ENCODE measurements at regions not wholly inside any gene's neighbourhood (a gene's known extent, or its start where the extent isn't known, plus 50 kb on each side); places are given as distances from the start of the nearest gene placed in this dataset.

GRCh38 chr10:50936335-50936734 lies 50.9 kb upstream of the A1CF start:
- DNase-seq = no peak

DNA sequence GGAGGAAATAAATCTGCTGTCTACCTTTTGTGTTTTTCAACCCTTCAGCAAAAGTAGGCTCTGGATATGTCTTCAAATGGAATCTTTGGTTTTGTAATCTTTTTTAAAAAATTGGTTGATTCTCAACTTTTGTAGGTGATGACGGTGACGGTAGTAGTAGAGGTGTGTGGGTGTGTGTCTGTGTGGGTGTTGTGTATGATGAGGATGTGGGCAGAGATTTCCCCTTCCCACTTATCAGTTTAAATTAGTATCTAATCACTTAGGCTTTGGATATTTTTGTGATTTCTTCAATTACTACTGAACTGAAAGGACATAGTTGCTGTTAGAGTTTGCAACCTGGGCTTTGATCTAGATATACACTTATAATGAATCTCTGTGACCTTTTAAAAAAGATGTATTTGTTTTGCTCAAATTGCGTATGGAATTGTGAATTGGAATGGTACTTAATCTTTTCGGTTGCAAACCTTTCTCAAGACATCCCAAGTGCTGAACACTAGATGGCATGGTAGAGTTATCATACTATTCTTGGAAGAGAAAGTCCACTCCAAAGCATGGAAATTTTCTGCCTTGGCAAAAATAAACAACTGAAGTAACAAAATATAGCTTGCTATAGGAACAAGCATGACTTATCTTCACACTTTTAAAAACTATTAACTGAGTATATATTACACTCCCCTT lies 51.9 kb upstream of the A1CF start:
- peak; percentile 75 for DNase-seq

- no peak for DNase-seq
Measured at GRCh38 chr10:50941629-50942028, 56.2 kb upstream of the A1CF start.

GRCh38 chr10:50946991-50947781 lies 61.8 kb upstream of the A1CF start:
- DNase-seq = no peak

- no peak for DNase-seq
Measured at GRCh38 chr10:50951365-50951764, 65.9 kb upstream of the A1CF start.

- DNase-seq = no peak
Measured at GRCh38 chr10:50961297-50961696, 75.9 kb upstream of the A1CF start.

- no peak for DNase-seq
Measured at GRCh38 chr10:50963063-50963462, 77.6 kb upstream of the A1CF start.

GRCh38 chr10:50968386-50969091 lies 83.1 kb upstream of the A1CF start:
- no peak for DNase-seq

DNA sequence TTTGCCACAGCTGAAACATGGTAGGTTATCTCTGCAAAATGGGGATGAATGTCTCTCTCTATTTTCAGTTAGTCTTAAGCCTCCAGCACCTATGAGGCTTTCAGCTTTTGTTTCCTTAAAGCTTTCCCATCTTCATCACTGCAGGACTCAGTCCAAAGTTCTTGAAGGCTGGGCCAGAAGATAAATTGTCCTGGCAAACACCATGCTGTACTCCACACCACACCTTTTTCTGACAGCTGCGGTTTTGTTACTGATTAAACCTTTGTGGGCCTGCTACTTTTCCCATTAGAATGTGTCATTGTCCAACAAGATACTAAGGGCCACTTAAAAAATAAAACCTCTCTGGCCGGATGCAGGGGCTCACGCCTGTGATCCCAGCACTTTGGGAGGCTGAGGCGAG lies 87.2 kb upstream of the A1CF start:
- peak; percentile 84 for DNase-seq

- no peak for DNase-seq
Measured at GRCh38 chr10:50981385-50981784, 92.9 kb upstream of the PRKG1 start.

- DNase-seq = no peak
Measured at GRCh38 chr10:50981904-50982303, 92.4 kb upstream of the PRKG1 start.

DNA sequence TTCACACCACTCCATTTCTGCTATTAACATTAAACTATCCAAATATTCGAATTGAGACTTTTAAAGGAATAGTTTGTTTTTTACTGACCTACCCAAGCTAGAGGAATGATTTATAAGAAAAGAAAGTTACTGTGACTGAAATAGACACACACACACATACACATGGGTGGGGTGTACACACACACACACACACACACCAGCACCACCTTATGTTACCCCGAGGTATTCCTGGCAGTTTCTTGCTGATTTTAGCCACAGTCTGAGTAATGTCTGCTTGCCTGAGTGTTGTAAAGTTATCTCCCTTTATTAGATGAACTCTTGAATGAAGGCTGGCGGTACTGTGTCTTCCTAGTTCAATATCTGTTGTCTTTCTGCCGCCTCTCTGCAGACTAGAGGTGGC lies 91.3 kb upstream of the PRKG1 start:
- no peak for DNase-seq

DNA sequence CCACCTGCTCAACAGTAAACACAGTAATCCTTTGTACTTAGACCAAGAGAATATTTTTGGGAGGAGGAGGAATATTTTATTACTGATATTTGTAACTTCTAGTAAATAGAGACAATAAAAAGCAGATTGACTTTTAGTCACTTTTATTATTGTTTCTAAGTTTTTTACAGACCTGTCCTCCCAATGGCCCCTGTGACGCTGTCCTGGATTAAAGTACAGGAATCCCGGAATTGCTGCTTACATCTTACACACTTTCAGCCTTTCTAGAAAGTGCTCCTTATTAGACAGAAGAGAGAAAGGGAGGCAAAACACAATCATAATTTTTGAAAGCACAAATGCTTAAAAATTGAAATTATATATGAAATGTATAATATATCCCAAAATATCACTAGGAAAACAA lies 86.4 kb upstream of the PRKG1 start:
- DNase-seq = no peak

- DNase-seq = peak; percentile 58
Measured at GRCh38 chr10:50988792-50989191, 85.5 kb upstream of the PRKG1 start.

DNA sequence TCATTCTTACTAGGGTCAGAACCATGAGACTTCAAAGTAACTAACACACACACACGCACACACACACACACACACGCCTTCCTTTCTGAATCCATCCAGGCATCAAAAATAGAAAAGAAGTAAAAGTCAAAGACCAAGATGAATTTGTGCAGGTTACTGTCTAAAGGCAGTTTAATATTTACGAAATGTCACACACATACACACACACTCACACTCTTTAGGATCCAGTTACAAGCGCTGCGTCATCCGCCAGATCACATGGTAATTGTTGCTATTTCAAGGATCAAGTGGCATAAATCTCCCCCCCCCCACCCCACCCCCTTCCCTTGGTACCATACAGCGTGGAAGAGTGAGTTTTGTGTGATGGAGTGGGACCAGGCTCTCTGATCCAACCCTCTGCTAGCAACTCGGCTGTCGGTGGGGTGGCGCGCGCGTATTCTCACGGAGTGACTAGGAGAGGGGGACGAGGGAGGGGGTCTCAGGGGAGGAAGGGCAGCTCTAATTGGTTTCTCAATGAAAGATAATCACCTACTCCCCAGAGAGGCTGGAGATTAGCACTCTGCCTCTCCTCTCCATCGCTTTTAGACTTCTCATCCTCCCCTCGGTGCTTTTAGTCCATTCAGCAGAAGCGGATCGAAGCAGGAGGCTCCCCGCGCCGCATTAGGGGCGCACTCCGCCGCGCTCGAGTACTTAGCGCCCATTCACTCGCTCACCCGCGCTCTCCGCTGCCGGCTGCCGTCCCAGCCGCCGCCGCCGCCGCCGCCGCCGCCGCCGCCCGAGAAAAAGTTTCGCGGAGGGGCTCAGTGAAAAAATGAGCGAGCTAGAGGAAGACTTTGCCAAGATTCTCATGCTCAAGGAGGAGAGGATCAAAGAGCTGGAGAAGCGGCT lies 83.5 kb upstream of the PRKG1 start:
- DNase-seq = peak; percentile 82

GRCh38 chr10:50991456-50992355 lies 82.6 kb upstream of the PRKG1 start:
- DNase-seq = peak; percentile 60

- peak; percentile 37 for DNase-seq
Measured at GRCh38 chr10:50992356-50992901, 81.9 kb upstream of the PRKG1 start.

DNA sequence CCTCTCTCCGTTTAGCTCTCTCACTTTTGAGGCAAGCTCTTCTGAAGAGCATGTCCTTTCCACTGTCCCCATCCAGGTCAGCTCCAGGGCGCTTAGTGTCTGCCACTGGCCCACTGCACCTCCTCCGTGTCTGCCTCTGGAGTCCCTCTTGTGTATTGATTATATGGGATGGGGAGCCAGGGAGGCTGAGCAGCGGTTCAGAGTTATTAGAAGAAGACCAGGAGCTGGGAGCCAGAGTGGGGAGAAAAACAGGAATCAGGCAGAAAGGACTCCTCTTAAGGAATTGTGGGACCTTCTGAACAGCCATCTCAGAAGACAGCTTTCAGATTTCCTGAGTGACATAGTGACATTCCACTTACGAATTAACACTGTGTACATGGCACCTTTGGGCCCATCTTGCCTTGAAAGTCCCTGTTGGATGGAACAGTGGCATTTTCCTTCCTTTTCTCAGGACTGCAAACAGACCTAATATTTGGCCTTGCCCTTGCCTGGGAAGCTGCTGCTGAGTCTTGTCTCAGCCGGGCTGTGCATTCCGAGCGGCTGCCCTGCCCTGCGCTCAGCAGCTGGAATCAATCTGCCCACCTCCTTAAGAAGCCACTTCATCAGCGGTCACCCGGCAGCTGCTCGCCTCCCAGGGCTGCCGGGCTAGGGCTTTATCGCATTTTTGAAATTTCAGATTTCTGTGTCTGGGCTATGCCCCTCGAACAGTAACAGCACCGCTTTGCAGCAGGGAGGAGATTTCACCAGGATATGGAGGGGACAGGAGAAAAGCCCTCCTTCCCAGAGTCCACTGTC lies 81.1 kb upstream of the PRKG1 start:
- DNase-seq = peak; percentile 37

DNA sequence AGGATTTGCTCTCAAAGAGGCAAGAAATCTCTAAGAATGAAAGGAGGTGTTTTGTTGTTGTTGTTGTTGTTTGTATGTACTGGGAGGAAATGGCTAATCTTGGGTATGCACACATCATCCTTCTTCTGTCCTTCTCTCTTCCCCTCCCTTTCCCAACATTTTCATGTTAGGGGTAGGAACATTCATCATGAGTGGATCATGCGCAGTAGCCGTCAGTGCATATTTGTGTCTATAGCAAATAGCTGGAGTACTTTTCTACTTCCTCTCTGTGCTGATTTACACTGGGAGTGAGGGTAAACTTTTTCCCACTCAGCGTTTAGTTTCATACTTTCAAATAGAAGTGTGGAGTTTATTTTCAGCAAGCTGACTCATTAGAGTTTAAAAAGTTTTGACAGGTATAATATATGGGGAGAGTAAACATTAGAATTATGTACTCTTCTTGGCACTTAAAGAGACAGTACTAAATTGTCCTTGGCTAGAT lies 80.5 kb upstream of the PRKG1 start:
- peak; percentile 66 for DNase-seq

DNA sequence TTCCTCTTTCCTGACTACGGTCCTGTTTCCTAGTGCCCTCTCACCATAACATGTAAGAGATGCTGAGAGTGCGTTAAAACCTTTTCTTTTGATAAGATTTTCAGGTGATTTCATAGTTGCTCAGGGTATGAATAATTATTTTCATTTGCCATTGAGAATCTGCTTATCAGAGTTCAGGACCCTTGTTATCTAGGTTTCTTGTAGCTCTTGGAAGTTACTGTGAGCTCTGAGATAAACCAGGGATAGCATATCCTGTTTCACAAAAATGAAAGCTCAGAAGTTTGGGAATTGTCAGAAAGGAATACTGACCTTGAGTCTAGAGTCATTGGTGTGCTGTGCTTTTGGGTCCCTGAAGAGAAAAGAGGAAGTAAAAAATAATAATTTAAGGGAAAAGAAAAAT lies 76.8 kb upstream of the PRKG1 start:
- no peak for DNase-seq
